Adrenal gland (tissue), 9 donors: ENCODE measurements at regions not wholly inside any gene's neighbourhood (a gene's known extent, or its start where the extent isn't known, plus 50 kb on each side); places are given as distances from the start of the nearest gene placed in this dataset.

ENCODE experiments used
- DNase-seq, 7 donors: peaks; one replicate each; pipeline ENCODE4 v3.0.0-alpha.2; 2019 to 2020
- H3K27ac ChIP-seq, 5 donors: fragments of 200-600 bp; sonication (generic) in 4 of 5; 1 replicate in 3 of 5; 2 replicates in 2 of 5; pipeline versions ENCODE4 v1.5.1 to v1.8.0; 2016 to 2020; ENCODE audit warnings: mild to moderate bottlenecking in 1 of 5
- H3K27me3 ChIP-seq: fragments of 200-600 bp; 2 replicates; pipeline ENCODE4 v1.8.0; 2021
- H3K36me3 ChIP-seq, 2 donors: fragments of 200-600 bp; replicated peaks in 1 of 2; 1 replicate in 1 of 2; 2 replicates in 1 of 2; pipeline versions ENCODE4 v1.5.1 to v1.8.0; 2018 to 2022
- H3K4me1 ChIP-seq, 2 donors: fragments of 200-600 bp; replicated peaks in 1 of 2; 1 replicate in 1 of 2; 2 replicates in 1 of 2; pipeline versions ENCODE4 v1.5.1 to v1.8.0; 2018 to 2021
- H3K4me3 ChIP-seq, 4 donors: fragments of 200-600 bp; sonication (generic) in 3 of 4; one replicate each; pipeline ENCODE4 v1.5.1; 2016 to 2018
- H3K9me3 ChIP-seq, 3 donors: fragments of 200-600 bp; sonication (generic) in 1 of 3; replicated peaks in 1 of 3; 1 replicate in 2 of 3; 2 replicates in 1 of 3; pipeline versions ENCODE4 v1.5.1 to v1.8.0; 2016 to 2021
- POLR2A ChIP-seq, 2 donors: fragments of 450-650 bp; IDR thresholded peaks; one replicate each; pipeline ENCODE4 v1.6.1; 2017; ENCODE audit warnings: antibody characterized with exemption in 2 of 2, mild to moderate bottlenecking in 2 of 2, moderate library complexity in 1 of 2
- WGBS, 4 donors: extraction: QIAGEN DNeasy Blood & Tissue Kit in 2 of 4; methylation state at CpG; one replicate each; pipeline versions ENCODE4 v1.1.5 to v1.1.7; 2013 to 2017; 5-methylcytosine and 5-hydroxymethylcytosine counted together
- intact Hi-C, 2 donors: fragments of 100-400 bp; cut with DNase I; formaldehyde crosslinking; loops; one replicate each; pipeline versions ENCODE4 v1.14.1 to v1.15.0; 2022 to 2023
- TF ChIP-seq, protein P1 (sequence below), 6 experiments: fragments of 450-650 bp in 4 of 6; fragments of 200-600 bp in 2 of 6; sonication (generic) in 1 of 6; IDR thresholded peaks; 1 replicate in 5 of 6; 2 replicates in 1 of 6; pipeline versions ENCODE4 v1.5.1 to v1.8.0; 2016 to 2021; ENCODE audit warnings: antibody characterized with exemption in 6 of 6, mild to moderate bottlenecking in 2 of 6, moderate library complexity in 1 of 6
- donor health status: healthy with polysubstance abuse.
- donor health status: Bipolar disorder and iron deficiency.
- donor health status: DM: yes; HTN: yes; CAD: no.
- donor health status: DM: no; HTN: no; CAD: no.
- donor health status: DM: no; HTN: no; CAD: no.

DNA sequence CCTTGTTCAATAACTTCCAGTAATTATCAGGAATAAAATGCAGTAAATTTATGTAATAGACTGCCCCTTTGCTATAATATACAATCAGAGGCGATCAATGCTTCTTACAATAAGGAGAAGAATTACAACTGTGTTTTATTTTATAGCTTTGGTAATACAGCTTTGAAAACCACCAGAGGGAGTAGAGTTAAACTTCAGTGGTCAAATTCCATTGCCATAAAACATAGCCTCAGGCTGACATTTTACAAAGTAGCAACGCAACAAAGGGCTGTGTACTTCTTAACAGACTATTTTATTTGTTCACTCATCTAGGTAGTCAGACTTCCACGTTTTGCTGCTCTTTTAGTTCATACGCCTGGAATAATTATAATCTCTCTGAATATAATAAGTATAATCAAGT lies 58.5 kb downstream of the TEX13C start:
- Histone ChIP-seq H3K27me3 (no peaks in the 10 kb centered on the region), H3K36me3 (no peaks in the 10 kb centered on the region), H3K27ac (no peak overlapping the region), H3K4me3 (no peak overlapping the region), H3K4me1 (no peaks in the 10 kb centered on the region), H3K9me3 (no peaks in the 10 kb centered on the region)
- intact Hi-C loops, result no loop called here
- TF ChIP-seq, protein P1, sequence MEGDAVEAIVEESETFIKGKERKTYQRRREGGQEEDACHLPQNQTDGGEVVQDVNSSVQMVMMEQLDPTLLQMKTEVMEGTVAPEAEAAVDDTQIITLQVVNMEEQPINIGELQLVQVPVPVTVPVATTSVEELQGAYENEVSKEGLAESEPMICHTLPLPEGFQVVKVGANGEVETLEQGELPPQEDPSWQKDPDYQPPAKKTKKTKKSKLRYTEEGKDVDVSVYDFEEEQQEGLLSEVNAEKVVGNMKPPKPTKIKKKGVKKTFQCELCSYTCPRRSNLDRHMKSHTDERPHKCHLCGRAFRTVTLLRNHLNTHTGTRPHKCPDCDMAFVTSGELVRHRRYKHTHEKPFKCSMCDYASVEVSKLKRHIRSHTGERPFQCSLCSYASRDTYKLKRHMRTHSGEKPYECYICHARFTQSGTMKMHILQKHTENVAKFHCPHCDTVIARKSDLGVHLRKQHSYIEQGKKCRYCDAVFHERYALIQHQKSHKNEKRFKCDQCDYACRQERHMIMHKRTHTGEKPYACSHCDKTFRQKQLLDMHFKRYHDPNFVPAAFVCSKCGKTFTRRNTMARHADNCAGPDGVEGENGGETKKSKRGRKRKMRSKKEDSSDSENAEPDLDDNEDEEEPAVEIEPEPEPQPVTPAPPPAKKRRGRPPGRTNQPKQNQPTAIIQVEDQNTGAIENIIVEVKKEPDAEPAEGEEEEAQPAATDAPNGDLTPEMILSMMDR (IDR thresholded peaks at IDR 0.05), result no peak
- no peak for TF ChIP-seq POLR2A (IDR thresholded peaks at IDR 0.05)
- no peak for DNase-seq
- 44 to 59% (median 50%) methylated on average over 4 of the region's 4 CpGs for WGBS, 4 donors

DNA sequence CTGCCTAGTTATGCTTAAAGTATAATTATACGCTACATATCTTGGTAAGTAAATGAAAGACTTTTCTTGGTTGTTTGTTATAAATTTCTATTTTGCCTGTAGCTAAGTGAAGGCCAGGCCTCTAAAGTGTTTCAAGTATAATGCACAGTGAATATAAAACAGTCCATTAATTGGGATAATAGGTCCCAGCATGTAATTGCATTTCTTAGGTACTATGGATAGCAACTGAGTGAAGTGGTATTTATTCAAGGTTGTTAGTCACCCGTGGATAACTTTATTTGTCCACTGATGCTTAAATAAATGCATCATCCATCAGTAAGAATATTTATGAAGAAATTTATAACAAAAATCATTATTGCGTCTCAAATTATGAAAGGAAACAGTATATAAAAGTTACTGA lies 59.1 kb downstream of the TEX13C start:
- WGBS, 4 donors, result 59 to 71% (median 64%) methylated on average over 3 of the region's 3 CpGs
- no peaks in the 10 kb centered on the region for H3K4me1 ChIP-seq
- TF ChIP-seq POLR2A (IDR thresholded peaks at IDR 0.05), result no peak
- TF ChIP-seq, protein P1 (IDR thresholded peaks at IDR 0.05), result no peak
- H3K27me3 ChIP-seq, result no peaks in the 10 kb centered on the region
- no peaks in the 10 kb centered on the region for H3K9me3 ChIP-seq
- H3K36me3 ChIP-seq, result no peaks in the 10 kb centered on the region
- H3K27ac ChIP-seq, result no peak overlapping the region
- intact Hi-C loops, result no loop called here
- no peak for DNase-seq
- H3K4me3 ChIP-seq, result no peak overlapping the region

DNA sequence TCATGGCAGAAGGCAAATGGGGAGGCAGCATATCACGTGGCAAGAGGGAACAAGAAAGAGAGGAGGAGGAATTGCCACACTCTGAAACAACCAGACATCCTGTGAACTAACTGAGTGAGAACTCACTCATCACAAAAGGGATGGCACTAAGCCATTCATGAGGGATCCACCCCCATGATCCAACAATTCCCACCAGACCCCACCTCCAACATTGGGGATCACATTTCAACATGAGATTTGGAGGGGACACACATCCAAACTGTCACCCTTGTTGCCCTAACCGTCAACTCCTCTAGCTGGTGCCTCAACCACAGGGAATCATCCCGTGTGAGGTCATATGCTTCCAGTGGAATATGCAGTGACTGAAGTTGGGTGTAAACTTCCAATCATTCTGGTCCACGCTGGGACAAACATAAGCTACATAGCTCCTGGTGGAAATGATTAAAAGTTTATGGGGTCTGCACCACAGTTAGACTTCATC lies 62.5 kb downstream of the TEX13C start:
- Histone ChIP-seq H3K9me3 (no peaks in the 10 kb centered on the region), H3K27me3 (no peaks in the 10 kb centered on the region), H3K27ac (no peak overlapping the region), H3K4me1 (no peaks in the 10 kb centered on the region), H3K4me3 (no peak overlapping the region), H3K36me3 (no peaks in the 10 kb centered on the region)
- no peak for TF ChIP-seq POLR2A (IDR thresholded peaks at IDR 0.05)
- TF ChIP-seq, protein P1 (IDR thresholded peaks at IDR 0.05), result no peak
- intact Hi-C loops, result no loop called here
- WGBS, 4 donors, result 56 to 66% (median 58%) methylated on average over 2 to 4 of the region's 4 CpGs
- DNase-seq, result no peak

DNA sequence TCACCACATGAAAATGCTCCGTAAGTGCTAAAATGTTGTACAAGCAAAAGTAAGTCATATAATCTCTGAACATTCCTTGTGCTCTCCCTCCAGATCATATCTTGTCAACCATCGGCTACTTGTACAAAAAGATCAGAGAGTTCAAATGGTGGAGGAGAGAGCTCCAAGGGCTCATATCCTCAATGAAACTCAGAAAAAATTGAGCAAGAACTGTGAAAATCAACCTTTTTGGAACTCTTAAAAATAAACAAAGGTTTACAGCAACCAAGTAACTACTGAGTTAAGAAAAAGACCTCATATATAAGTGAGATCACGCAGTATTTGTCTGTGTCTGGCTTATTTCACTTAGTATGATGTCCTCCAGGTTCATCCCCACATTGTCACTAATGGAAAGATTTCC lies 63.2 kb downstream of the TEX13C start:
- Histone ChIP-seq H3K27ac (no peak overlapping the region), H3K9me3 (no peaks in the 10 kb centered on the region), H3K4me3 (no peak overlapping the region), H3K27me3 (no peaks in the 10 kb centered on the region), H3K4me1 (no peaks in the 10 kb centered on the region), H3K36me3 (no peaks in the 10 kb centered on the region)
- intact Hi-C loops, result no loop called here
- TF ChIP-seq POLR2A (IDR thresholded peaks at IDR 0.05), result no peak
- TF ChIP-seq, protein P1 (IDR thresholded peaks at IDR 0.05), result no peak
- DNase-seq, result no peak
- 79 to 83% (median 81%) methylated on average over 3 of the region's 3 CpGs for WGBS, 4 donors
